ENCODE measurements at regions not wholly inside any gene's neighbourhood (a gene's known extent, or its start where the extent isn't known, plus 50 kb on each side); places are given as distances from the start of the nearest gene placed in this dataset.
"Not testable (repeated sequence)": the region's sequence is repeated elsewhere in the genome, so short reads cannot be mapped to it uniquely, and the experiment has no call there.

- Mint-ChIP-seq H3K4me3 (no peak overlapping the region), H3K27ac (no peak overlapping the region), H3K27me3 (no peaks in the 10 kb centered on the region), H3K9me3 (ENCODE audit: low read depth) (no peaks in the 10 kb centered on the region), H3K4me1 (peaks cover 12% of the 10 kb centered on the region), H3K36me3 (ENCODE audit: low read depth) (no peaks in the 10 kb centered on the region)
- ATAC-seq (no peak), DNase-seq (no peak)
- intact Hi-C loops (cut with DNase I, micrococcal nuclease) = no loop called here
- POLR2A ChIA-PET = no interaction called here
- CTCF ChIA-PET = no interaction called here
These were observed 90.6 kb upstream of the WDR75 start for GRCh38 chr2:189350540-189351209.

- H3K4me3 Mint-ChIP-seq; ATAC-seq; H3K36me3 Mint-ChIP-seq (ENCODE audit: low read depth); H3K4me1 Mint-ChIP-seq; intact Hi-C loops (cut with DNase I, micrococcal nuclease); DNase-seq; POLR2A ChIA-PET; H3K27me3 Mint-ChIP-seq; CTCF ChIA-PET; H3K9me3 Mint-ChIP-seq (ENCODE audit: low read depth); H3K27ac Mint-ChIP-seq: not testable (repeated sequence)
These were observed 89.3 kb upstream of the WDR75 start for GRCh38 chr2:189351933-189352332.

GRCh38 chr2:189357375-189357774 lies 83.9 kb upstream of the WDR75 start:
- ATAC-seq; H3K27ac Mint-ChIP-seq; H3K27me3 Mint-ChIP-seq; H3K9me3 Mint-ChIP-seq (ENCODE audit: low read depth); DNase-seq; H3K4me3 Mint-ChIP-seq; H3K36me3 Mint-ChIP-seq (ENCODE audit: low read depth); intact Hi-C loops (cut with DNase I, micrococcal nuclease); H3K4me1 Mint-ChIP-seq: not testable (repeated sequence)
- POLR2A ChIA-PET = interaction anchor here (0.7 kb wide), 1 partner anchor 1656 kb away, joined by 8 read pairs; no protein-coding TSS in a partner anchor
- CTCF ChIA-PET = interaction anchor here (1.0 kb wide), 1 partner anchor 8 kb away, joined by 3 read pairs; no protein-coding TSS in a partner anchor

- H3K27me3 Mint-ChIP-seq = no peaks in the 10 kb centered on the region
- ATAC-seq = no peak
- no peak for DNase-seq
- peaks cover 10% of the 10 kb centered on the region for H3K4me1 Mint-ChIP-seq
- H3K27ac Mint-ChIP-seq = no peak overlapping the region
- H3K9me3 Mint-ChIP-seq (ENCODE audit: low read depth) = no peaks in the 10 kb centered on the region
- intact Hi-C loops (cut with DNase I, micrococcal nuclease) = no loop called here
- H3K36me3 Mint-ChIP-seq (ENCODE audit: low read depth) = no peaks in the 10 kb centered on the region
- CTCF ChIA-PET = no interaction called here
- POLR2A ChIA-PET = no interaction called here
- H3K4me3 Mint-ChIP-seq = no peak overlapping the region
These were observed 80.4 kb upstream of the WDR75 start for GRCh38 chr2:189360861-189361260.

- H3K4me1 Mint-ChIP-seq = peaks cover 10% of the 10 kb centered on the region
- CTCF ChIA-PET = no interaction called here
- H3K36me3 Mint-ChIP-seq (ENCODE audit: low read depth) = no peaks in the 10 kb centered on the region
- H3K27ac Mint-ChIP-seq = no peak overlapping the region
- POLR2A ChIA-PET = no interaction called here
- DNase-seq = no peak
- intact Hi-C loops (cut with DNase I, micrococcal nuclease) = no loop called here
- peak; percentile 66 for ATAC-seq
- no peak overlapping the region for H3K4me3 Mint-ChIP-seq
- no peaks in the 10 kb centered on the region for H3K9me3 Mint-ChIP-seq (ENCODE audit: low read depth)
- no peaks in the 10 kb centered on the region for H3K27me3 Mint-ChIP-seq
These were observed 79.0 kb upstream of the WDR75 start for GRCh38 chr2:189362283-189362682.

- Mint-ChIP-seq H3K9me3 (ENCODE audit: low read depth) (no peaks in the 10 kb centered on the region), H3K4me3 (no peak overlapping the region), H3K27me3 (no peaks in the 10 kb centered on the region), H3K36me3 (ENCODE audit: low read depth) (no peaks in the 10 kb centered on the region), H3K4me1 (peaks cover 10% of the 10 kb centered on the region), H3K27ac (no peak overlapping the region)
- ChIA-PET POLR2A (no interaction called here), CTCF (no interaction called here)
- ATAC-seq = no peak
- intact Hi-C loops (cut with DNase I, micrococcal nuclease) = no loop called here
- no peak for DNase-seq
These were observed 77.7 kb upstream of the WDR75 start for GRCh38 chr2:189363559-189363958.

- ATAC-seq (no peak), DNase-seq (no peak)
- ChIA-PET POLR2A (no interaction called here), CTCF (no interaction called here)
- intact Hi-C loops (cut with DNase I, micrococcal nuclease) = no loop called here
- no peaks in the 10 kb centered on the region for H3K9me3 Mint-ChIP-seq (ENCODE audit: low read depth)
- H3K4me3 Mint-ChIP-seq = no peak overlapping the region
- peaks cover 10% of the 10 kb centered on the region for H3K4me1 Mint-ChIP-seq
- H3K27ac Mint-ChIP-seq = no peak overlapping the region
- no peaks in the 10 kb centered on the region for H3K36me3 Mint-ChIP-seq (ENCODE audit: low read depth)
- no peaks in the 10 kb centered on the region for H3K27me3 Mint-ChIP-seq
These were observed 76.7 kb upstream of the WDR75 start for GRCh38 chr2:189364607-189365006.

- Mint-ChIP-seq H3K27ac (no peak overlapping the region), H3K27me3 (no peaks in the 10 kb centered on the region), H3K4me1 (peaks cover 10% of the 10 kb centered on the region), H3K9me3 (ENCODE audit: low read depth) (no peaks in the 10 kb centered on the region), H3K4me3 (no peak overlapping the region), H3K36me3 (ENCODE audit: low read depth) (no peaks in the 10 kb centered on the region)
- DNase-seq = no peak
- ChIA-PET POLR2A (no interaction called here), CTCF (interaction anchor here (0.6 kb wide), 2 partner anchors 272 to 851 kb away, joined by 3 to 4 read pairs; no protein-coding TSS in a partner anchor)
- no peak for ATAC-seq
- intact Hi-C loops (cut with DNase I, micrococcal nuclease) = no loop called here
These were observed 74.9 kb upstream of the WDR75 start for GRCh38 chr2:189366349-189366748.

GRCh38 chr2:189367343-189367742 lies 73.9 kb upstream of the WDR75 start:
- POLR2A ChIA-PET = no interaction called here

GRCh38 chr2:189369566-189369965 lies 71.7 kb upstream of the WDR75 start:
- no peaks in the 10 kb centered on the region for H3K27me3 Mint-ChIP-seq
- H3K4me1 Mint-ChIP-seq = peaks cover 4% of the 10 kb centered on the region
- POLR2A ChIA-PET = no interaction called here
- H3K27ac Mint-ChIP-seq = no peak overlapping the region
- intact Hi-C loops (cut with DNase I, micrococcal nuclease) = no loop called here
- no peak overlapping the region for H3K4me3 Mint-ChIP-seq
- CTCF ChIA-PET = no interaction called here
- DNase-seq (no peak), ATAC-seq (no peak)
- H3K36me3 Mint-ChIP-seq (ENCODE audit: low read depth) = no peaks in the 10 kb centered on the region
- H3K9me3 Mint-ChIP-seq (ENCODE audit: low read depth) = no peaks in the 10 kb centered on the region

More at GRCh38 chr2:189367343-189367742, 73.9 kb upstream of the WDR75 start:
- H3K36me3 Mint-ChIP-seq (ENCODE audit: low read depth) = no peaks in the 10 kb centered on the region
- H3K27ac Mint-ChIP-seq = no peak overlapping the region
- H3K9me3 Mint-ChIP-seq (ENCODE audit: low read depth) = no peaks in the 10 kb centered on the region
- no peaks in the 10 kb centered on the region for H3K27me3 Mint-ChIP-seq
- no peak for DNase-seq
- H3K4me1 Mint-ChIP-seq = peaks cover 7% of the 10 kb centered on the region
- no peak overlapping the region for H3K4me3 Mint-ChIP-seq
- intact Hi-C loops (cut with DNase I, micrococcal nuclease) = no loop called here
- CTCF ChIA-PET = interaction anchor here (1.2 kb wide), 1 partner anchor 13 kb away, joined by 3 read pairs; no protein-coding TSS in a partner anchor
- ATAC-seq = no peak

GRCh38 chr2:189370719-189371118 lies 70.6 kb upstream of the WDR75 start:
- Mint-ChIP-seq H3K36me3 (ENCODE audit: low read depth) (no peaks in the 10 kb centered on the region), H3K27me3 (no peaks in the 10 kb centered on the region), H3K4me3 (no peak overlapping the region), H3K27ac (no peak overlapping the region), H3K9me3 (ENCODE audit: low read depth) (no peaks in the 10 kb centered on the region), H3K4me1 (peaks cover 4% of the 10 kb centered on the region)
- ChIA-PET CTCF (no interaction called here), POLR2A (no interaction called here)
- DNase-seq (no peak), ATAC-seq (no peak)
- intact Hi-C loops (cut with DNase I, micrococcal nuclease) = no loop called here

GRCh38 chr2:189372688-189373257 lies 68.5 kb upstream of the WDR75 start:
- ATAC-seq (no peak), DNase-seq (no peak)
- Mint-ChIP-seq H3K9me3 (ENCODE audit: low read depth) (no peaks in the 10 kb centered on the region), H3K4me1 (peaks cover 4% of the 10 kb centered on the region), H3K27ac (no peak overlapping the region), H3K4me3 (no peak overlapping the region), H3K36me3 (ENCODE audit: low read depth) (no peaks in the 10 kb centered on the region), H3K27me3 (no peaks in the 10 kb centered on the region)
- intact Hi-C loops (cut with DNase I, micrococcal nuclease) = no loop called here
- CTCF ChIA-PET = no interaction called here
- POLR2A ChIA-PET = no interaction called here

Data from activated CD4-positive, alpha-beta T cell treated with anti-CD3 and anti-CD28 coated beads for 36 hours (primary cell).